MG63 (cell line): ENCODE measurements at regions not wholly inside any gene's neighbourhood (a gene's known extent, or its start where the extent isn't known, plus 50 kb on each side); places are given as distances from the start of the nearest gene placed in this dataset.

Source experiments
- DNase-seq: peaks from one replicate; pipeline ENCODE4 v3.0.0-alpha.2; 2020
- H3K27me3 ChIP-seq: fragments of 250-450 bp; sonication (Bioruptor Pico); 2 replicates; pipeline ENCODE4 v1.5.1; 2020; ENCODE audit warnings: mild to moderate bottlenecking, moderate library complexity
- H3K36me3 ChIP-seq: fragments of 250-450 bp; sonication (Bioruptor Pico); 2 replicates; pipeline ENCODE4 v1.5.1; 2020; ENCODE audit warnings: mild to moderate bottlenecking, moderate library complexity
- H3K4me3 ChIP-seq: fragments of 250-450 bp; sonication (Bioruptor Pico); 2 replicates; pipeline ENCODE4 v1.5.1; 2020; ENCODE audit warnings: mild to moderate bottlenecking, moderate library complexity
- H3K9me3 ChIP-seq: fragments of 250-450 bp; sonication (Bioruptor Pico); 2 replicates; pipeline ENCODE4 v1.5.1; 2020; ENCODE audit warnings: mild to moderate bottlenecking, moderate library complexity

DNA sequence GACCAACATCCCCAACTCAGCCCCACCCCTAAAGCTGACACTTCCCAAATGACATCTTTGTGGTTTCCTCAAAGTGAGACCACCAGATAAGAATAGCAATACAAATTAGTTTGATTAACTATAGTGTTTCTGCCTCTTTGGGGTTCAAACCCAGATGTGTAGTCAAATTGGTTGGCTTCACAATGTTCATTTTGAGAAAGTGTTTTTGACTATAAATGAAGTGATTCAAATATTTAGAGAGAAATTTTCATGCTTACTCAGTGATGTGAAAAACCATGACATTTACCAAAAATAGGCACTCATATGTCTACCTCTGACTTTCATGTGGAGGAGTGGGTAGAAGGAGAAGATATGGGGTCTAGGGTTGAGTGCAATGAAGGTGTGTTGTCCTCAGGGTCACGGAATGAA lies 218.4 kb downstream of the BCAT1 start:
- no peaks in the 10 kb centered on the region for H3K9me3 ChIP-seq
- DNase-seq = no peak
- no peak overlapping the region for H3K4me3 ChIP-seq
- no peaks in the 10 kb centered on the region for H3K36me3 ChIP-seq
- H3K27me3 ChIP-seq = no peaks in the 10 kb centered on the region

DNA sequence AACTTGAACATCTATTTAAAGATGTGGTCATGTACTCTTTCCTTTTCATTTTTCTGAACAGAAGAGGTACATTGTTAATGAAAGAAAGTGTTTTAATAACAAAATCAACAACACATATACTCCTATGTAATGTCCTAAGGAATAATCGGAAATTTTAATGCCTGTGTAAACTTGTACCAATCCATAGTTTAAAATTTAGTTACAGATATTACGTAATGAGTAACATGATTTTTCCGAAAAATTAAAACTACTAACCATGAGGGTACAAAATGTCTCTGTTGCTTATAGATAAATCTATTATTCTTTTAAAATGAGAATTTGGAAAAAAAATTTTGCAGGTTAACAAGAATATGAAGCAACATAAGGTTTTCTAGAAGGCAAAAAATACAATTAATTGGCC lies 220.1 kb downstream of the BCAT1 start:
- no peaks in the 10 kb centered on the region for H3K27me3 ChIP-seq
- no peak for DNase-seq

DNA sequence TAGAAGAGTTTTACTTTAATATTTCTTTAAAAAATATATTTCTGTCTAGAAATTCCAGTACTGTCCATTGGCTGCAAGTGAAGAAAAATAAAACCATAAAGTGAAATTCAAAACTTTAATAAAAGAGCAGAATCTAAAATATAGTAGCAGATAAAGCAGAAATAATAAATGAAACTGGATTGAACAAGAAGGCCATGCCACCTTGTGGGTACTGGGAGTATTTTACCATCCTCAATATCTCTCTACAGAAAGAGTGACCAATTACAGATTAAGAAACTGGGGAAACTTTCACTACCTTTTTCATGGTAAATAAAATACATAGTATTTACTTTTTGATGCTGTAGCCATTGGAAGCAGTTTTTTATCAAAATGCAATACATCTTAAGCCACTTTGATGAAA lies 220.5 kb downstream of the BCAT1 start:
- no peaks in the 10 kb centered on the region for H3K9me3 ChIP-seq
- H3K36me3 ChIP-seq = no peaks in the 10 kb centered on the region
- no peaks in the 10 kb centered on the region for H3K27me3 ChIP-seq
- no peak for DNase-seq
- no peak overlapping the region for H3K4me3 ChIP-seq

More for the DNA sequence above, 220.1 kb downstream of the BCAT1 start:
- H3K9me3 ChIP-seq = no peaks in the 10 kb centered on the region
- H3K36me3 ChIP-seq = no peaks in the 10 kb centered on the region
- no peak overlapping the region for H3K4me3 ChIP-seq

DNA sequence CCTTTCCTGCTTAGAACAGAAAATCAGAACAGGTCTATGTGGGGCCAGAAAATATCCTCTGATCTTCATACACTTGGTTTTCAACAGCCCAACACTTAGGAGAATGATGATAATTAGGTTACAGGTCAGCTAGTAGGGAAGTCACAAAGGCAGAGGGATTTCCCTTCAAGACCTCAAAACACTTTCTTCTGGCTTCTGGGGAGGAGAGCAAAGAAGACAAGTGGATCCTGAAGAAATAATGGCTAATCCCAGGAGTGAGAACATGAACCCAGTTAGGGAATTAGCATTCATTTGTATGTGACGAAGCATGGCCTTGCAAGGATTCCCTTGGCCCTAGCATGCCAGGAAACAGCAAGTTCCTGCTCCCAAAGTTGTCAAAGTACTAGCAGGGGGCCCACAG lies 223.3 kb downstream of the BCAT1 start:
- no peak overlapping the region for H3K4me3 ChIP-seq
- no peaks in the 10 kb centered on the region for H3K9me3 ChIP-seq
- no peaks in the 10 kb centered on the region for H3K36me3 ChIP-seq
- DNase-seq = no peak
- H3K27me3 ChIP-seq = no peaks in the 10 kb centered on the region

DNA sequence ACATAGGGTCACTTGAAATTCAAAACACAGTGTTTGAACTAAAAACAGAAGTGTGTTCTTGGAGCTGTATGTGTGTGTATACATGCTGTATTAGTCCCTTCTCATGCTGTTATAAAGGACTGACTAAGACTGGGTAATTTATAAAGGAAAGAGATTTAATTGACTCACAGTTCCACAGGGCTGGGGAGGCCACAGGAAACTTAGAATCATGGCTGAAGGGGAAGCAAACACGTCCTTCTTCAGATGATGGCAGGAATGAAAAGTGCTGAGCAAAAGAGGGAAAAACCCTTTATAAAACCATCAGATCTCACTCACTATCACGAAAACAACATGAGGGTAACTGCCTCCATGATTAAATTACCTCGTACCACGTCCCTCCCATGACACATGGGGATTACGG lies 224.1 kb downstream of the BCAT1 start:
- Histone ChIP-seq H3K9me3 (no peaks in the 10 kb centered on the region), H3K36me3 (no peaks in the 10 kb centered on the region), H3K4me3 (no peak overlapping the region), H3K27me3 (no peaks in the 10 kb centered on the region)
- DNase-seq = no peak

DNA sequence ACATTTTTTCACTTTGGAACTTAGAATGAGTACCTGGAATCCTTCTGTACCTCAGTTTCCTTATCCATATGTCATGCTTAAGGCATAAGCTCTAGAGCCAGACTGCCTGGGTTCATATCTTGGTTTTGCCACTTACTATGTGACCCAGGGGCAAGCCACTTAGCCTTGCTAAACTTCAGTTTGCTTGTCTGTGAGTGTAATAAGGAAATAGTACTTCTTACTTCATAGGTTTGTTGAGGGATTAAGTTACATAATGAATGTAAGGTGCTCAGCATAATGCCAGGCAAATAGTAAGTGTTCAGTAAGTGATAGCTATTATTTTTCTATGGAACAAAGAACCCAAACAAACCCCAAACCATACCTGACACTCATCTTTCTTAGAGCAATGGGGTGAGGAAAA lies 225.1 kb downstream of the BCAT1 start:
- Histone ChIP-seq H3K27me3 (no peaks in the 10 kb centered on the region), H3K9me3 (no peaks in the 10 kb centered on the region), H3K36me3 (no peaks in the 10 kb centered on the region), H3K4me3 (no peak overlapping the region)
- no peak for DNase-seq

DNA sequence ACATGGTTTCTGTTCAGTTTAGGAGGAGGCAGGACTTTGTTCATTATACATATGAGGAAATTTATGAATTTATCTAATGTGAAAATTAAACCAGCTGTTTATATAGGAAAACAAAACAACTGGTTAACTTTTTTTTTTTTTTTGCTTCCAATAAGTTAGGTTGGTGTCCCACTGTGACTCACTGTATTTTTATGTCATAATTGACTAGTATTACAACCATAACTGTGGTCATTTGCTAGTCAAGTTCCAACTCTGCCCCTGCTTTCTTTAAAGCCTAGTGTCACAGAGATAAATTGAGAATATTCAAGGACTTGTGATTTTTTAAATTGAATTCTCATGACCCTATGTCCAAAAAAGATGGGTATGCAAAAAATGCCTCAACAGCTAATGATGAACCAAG lies 227.7 kb downstream of the BCAT1 start:
- no peaks in the 10 kb centered on the region for H3K27me3 ChIP-seq
- no peak for DNase-seq
- H3K36me3 ChIP-seq = no peaks in the 10 kb centered on the region
- no peak overlapping the region for H3K4me3 ChIP-seq
- H3K9me3 ChIP-seq = no peaks in the 10 kb centered on the region

DNA sequence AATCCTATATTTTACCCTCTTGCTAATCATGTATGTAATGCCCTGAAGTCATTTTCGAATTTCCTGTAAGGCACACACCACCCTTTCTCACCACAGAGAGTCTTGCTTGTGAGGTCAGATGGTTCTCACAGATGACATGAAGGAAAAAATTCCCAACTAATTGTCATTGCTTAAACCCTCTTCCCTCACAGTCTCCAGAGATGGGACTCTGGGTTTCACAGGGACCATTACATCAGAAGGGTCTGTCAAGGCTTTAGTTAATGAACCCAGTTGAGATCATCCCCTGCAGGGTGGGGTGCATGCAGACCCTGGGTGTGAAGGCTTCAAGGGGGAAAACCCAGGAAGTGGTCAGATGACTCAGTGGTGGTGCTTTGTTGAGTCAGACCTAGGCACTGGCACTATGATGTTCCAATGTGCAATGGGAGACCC lies 229.6 kb downstream of the BCAT1 start:
- Histone ChIP-seq H3K9me3 (no peaks in the 10 kb centered on the region), H3K27me3 (no peaks in the 10 kb centered on the region), H3K36me3 (no peaks in the 10 kb centered on the region), H3K4me3 (no peak overlapping the region)
- DNase-seq = peak; percentile 56

DNA sequence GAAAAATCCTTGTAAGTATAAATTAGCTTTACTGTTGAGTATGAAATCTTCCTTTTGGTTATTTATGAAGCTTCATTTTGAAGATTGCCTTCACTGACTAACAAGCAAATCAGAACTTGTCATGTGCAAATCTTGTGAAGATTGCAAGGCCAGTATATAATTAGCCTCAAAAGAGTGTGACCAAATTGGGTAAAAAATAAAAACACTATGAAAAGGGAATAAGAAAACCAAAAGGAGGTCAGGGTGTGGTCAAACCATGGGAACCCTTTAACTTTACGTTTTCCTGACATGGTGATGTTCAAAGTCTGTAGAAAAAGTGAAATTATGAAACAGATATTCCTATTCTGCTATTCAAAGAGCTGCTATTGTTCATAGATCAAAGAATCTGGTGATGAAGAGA lies 230.3 kb downstream of the BCAT1 start:
- H3K9me3 ChIP-seq = no peaks in the 10 kb centered on the region
- no peak overlapping the region for H3K4me3 ChIP-seq
- H3K27me3 ChIP-seq = no peaks in the 10 kb centered on the region
- H3K36me3 ChIP-seq = no peaks in the 10 kb centered on the region
- DNase-seq = no peak

DNA sequence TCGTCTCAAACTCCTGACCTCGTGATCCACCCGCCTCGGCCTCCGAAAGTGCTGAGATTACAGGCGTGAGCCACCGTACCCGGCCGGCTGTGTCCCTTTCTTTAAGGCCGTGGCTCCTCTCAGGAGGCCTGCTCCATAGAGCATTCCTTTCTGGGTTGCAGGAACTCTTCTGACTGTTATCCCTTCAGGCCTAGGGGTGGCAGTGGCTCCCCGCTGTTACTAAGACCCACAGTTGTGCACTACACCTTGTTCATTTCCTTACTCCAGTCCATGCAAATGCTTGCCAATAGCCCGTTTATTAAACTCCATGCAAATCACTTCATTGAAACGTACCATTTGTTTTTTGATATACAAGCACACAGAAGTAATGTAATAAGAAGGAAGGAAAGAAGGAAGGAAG lies 234.7 kb downstream of the BCAT1 start:
- no peaks in the 10 kb centered on the region for H3K27me3 ChIP-seq
- H3K36me3 ChIP-seq = no peaks in the 10 kb centered on the region
- H3K4me3 ChIP-seq = no peak overlapping the region
- H3K9me3 ChIP-seq = no peaks in the 10 kb centered on the region
- DNase-seq = no peak

DNA sequence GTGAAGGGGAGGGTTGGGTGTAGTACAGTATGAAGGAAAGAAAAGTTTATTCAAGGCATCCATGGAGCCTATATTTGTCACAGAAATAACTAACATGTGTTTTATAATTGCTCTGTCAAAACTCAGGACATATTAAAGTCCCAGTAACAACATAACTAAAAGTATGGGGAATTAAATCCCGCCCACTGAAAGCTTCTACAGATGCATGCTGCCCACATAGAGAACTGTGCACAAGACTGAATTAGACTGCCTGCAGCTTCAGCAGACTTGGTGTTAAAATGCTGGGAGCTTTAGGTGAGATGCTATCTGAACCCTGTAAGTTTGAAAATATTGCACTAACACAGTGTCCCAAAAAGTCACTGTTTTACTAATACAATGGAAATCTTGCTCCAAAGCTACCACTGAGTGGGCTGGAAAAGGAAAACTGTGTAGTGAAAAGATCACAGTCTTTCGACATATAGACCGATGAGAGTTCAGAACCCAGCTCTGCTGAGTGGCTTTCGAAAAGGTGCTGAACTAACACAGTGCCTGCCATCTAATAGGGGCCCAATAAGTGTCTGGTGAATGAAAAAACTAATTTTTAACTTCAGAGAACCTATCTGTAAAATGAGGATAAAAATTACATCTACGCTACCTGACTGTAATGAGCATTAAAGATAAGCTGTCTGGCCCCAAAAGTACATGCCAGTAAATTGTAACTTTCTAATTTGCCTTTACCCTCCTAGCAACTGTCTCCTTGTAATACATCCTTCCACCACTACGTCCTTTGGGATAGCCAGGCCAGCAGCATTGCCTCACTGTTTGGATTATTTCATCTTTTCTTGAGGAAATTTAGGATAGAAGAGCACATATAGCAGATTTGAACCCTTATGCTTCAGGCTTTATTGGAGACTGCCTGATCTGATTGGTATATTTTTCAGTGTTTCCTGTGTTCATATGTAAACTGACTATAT lies 237.6 kb downstream of the BCAT1 start:
- Histone ChIP-seq H3K27me3 (no peaks in the 10 kb centered on the region), H3K9me3 (no peaks in the 10 kb centered on the region), H3K36me3 (no peaks in the 10 kb centered on the region), H3K4me3 (no peak overlapping the region)
- no peak for DNase-seq

DNA sequence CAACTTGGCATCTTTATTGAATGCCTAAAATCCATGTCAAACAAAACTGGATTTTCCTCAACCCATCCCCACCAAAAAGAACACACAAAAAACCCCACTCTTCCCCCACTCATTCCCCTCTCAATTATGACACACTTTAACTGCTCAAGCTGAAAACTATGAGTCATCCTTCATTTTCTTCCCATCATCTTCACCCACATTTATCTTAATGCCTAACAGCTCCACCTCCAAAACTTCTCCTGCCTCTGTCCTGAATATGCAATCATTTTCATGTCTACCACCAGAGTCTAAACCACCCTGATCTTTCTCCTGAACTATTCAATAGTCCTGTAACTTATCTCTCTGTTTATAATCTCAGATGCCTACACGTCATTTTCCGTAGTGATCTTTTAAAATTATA lies 239.7 kb downstream of the BCAT1 start:
- no peaks in the 10 kb centered on the region for H3K27me3 ChIP-seq
- DNase-seq = no peak
- no peaks in the 10 kb centered on the region for H3K9me3 ChIP-seq
- no peak overlapping the region for H3K4me3 ChIP-seq
- H3K36me3 ChIP-seq = no peaks in the 10 kb centered on the region

DNA sequence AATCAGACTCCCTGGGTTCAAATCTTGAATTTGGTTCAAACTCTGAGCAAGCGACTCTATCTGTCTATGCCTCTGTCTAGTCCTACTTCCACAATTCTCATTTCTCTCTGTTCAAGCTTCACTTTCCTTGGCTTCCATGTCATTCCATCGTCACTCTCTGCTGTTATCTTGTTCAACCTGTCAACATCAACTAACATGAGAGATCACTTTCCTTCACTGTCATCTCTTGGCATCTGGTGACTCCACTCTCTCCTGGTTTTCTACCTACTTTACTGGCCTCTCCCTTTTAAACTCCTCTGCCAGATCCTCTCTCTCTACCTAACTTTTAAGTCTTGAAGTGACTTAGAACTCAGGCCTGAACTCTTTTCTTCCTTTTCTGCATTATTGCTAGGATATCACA lies 240.2 kb downstream of the BCAT1 start:
- no peaks in the 10 kb centered on the region for H3K27me3 ChIP-seq
- H3K9me3 ChIP-seq = no peaks in the 10 kb centered on the region
- DNase-seq = no peak
- no peaks in the 10 kb centered on the region for H3K36me3 ChIP-seq
- H3K4me3 ChIP-seq = no peak overlapping the region

DNA sequence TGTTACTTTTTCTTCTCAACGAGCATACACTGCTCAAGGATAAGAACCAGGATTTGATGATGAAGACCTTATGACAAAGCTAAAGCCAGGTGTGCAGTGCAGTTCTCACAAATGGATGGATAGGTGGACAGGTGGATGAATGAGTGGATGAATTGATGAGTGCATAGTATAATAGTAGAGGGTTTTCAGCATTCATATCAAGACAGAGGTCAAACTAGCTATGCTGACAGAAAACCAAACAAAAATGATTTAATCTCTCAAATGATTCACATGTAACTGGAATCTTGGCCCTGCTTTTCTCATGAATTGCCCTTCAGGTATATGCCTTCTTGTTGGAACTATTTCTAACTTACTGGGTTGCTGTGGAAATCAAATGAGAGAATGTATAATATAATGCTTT lies 240.9 kb downstream of the BCAT1 start:
- Histone ChIP-seq H3K36me3 (no peaks in the 10 kb centered on the region), H3K4me3 (no peak overlapping the region), H3K27me3 (no peaks in the 10 kb centered on the region), H3K9me3 (no peaks in the 10 kb centered on the region)
- no peak for DNase-seq

DNA sequence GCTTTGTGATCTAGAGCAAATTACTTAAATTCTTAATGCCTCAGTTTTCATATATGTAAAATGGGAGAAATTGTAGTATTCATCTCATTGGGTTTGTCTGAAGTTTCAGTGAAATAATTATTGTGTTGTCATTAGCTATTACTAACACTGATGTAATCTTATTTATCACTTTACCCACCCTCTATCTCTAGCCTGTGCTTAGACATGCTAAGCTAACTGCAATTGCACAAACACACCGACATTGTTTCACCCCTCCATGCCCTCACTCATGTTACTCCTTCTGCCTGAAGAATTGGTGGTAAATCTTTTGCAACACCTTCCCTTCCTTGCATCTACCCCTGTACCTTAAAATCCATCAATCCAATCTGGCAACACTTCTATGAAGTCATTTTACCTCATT lies 241.6 kb downstream of the BCAT1 start:
- no peak for DNase-seq
- Histone ChIP-seq H3K27me3 (no peaks in the 10 kb centered on the region), H3K4me3 (no peak overlapping the region), H3K9me3 (no peaks in the 10 kb centered on the region), H3K36me3 (no peaks in the 10 kb centered on the region)

DNA sequence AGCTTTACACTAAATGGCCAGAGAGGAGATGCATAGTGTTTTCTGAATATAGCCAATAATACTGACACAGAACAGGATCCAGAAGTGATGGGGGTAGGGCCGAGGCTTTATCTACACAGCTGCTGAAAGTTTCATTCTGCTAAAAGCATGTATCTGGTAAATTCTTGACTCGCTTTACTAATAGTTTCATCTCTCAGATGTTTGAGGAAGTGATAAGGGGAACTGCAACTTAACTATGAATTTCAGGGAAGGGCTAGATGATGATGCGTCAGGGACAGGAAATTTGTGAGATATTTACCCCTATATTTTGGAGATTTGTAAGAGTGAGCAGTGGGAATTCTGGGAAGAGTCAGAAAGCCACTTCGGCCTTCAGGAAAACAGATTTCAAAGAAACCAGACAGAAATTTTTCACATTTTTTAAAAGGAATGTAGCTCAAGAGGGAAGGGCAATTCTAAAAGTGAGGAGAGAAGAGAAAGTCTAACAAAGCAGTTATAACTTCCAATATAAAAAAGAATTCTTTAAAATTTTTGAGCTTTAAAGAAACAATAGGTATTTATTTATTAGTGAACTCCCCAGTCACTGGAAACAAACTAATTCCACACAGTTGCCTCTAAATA lies 243.1 kb downstream of the BCAT1 start:
- no peaks in the 10 kb centered on the region for H3K27me3 ChIP-seq
- no peak for DNase-seq
- H3K9me3 ChIP-seq = no peaks in the 10 kb centered on the region
- no peak overlapping the region for H3K4me3 ChIP-seq
- H3K36me3 ChIP-seq = no peaks in the 10 kb centered on the region

DNA sequence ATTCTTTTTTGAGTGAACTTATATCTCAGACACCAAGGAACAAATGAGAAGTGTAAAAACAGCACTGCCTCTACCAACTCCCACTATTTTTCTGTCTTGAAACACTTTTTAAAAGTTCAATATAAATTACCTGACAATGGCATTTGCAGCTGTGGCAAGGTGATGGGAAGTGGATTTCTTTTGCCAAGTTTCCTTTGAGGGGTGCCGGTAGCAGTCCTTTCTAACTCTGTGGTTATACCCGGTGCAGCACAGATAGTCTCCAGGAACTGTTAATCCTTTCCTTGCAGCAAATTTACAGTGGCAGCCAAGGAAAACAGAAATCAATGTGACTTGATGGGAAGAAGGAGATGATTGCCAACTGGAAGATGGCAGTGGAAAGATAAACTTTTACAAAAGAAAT lies 243.7 kb downstream of the BCAT1 start:
- Histone ChIP-seq H3K27me3 (no peaks in the 10 kb centered on the region), H3K36me3 (no peaks in the 10 kb centered on the region), H3K9me3 (no peaks in the 10 kb centered on the region), H3K4me3 (no peak overlapping the region)
- no peak for DNase-seq

DNA sequence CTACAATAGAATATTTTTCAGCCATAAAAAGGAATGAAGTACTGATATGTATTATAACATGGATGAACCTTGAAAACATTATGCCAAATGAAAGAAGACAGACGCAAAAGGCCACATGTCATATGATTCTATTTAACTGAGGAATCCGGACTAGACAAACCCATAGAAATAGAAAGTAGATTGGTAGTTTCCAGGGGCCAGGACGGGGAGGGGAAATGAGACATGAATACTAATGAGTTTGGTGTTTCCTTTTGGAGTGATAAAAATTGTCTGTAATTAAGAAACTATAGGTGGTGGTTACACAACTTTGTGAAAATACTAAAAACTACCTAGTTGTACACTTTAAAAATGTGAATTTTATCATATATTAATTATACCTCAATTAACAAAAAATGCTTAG lies 247.6 kb downstream of the BCAT1 start:
- no peak for DNase-seq
- Histone ChIP-seq H3K9me3 (no peaks in the 10 kb centered on the region), H3K36me3 (no peaks in the 10 kb centered on the region), H3K27me3 (no peaks in the 10 kb centered on the region), H3K4me3 (no peak overlapping the region)
